ENCODE measurements at regions not wholly inside any gene's neighbourhood (a gene's known extent, or its start where the extent isn't known, plus 50 kb on each side); places are given as distances from the start of the nearest gene placed in this dataset.

- TF ChIP-seq, protein P1, sequence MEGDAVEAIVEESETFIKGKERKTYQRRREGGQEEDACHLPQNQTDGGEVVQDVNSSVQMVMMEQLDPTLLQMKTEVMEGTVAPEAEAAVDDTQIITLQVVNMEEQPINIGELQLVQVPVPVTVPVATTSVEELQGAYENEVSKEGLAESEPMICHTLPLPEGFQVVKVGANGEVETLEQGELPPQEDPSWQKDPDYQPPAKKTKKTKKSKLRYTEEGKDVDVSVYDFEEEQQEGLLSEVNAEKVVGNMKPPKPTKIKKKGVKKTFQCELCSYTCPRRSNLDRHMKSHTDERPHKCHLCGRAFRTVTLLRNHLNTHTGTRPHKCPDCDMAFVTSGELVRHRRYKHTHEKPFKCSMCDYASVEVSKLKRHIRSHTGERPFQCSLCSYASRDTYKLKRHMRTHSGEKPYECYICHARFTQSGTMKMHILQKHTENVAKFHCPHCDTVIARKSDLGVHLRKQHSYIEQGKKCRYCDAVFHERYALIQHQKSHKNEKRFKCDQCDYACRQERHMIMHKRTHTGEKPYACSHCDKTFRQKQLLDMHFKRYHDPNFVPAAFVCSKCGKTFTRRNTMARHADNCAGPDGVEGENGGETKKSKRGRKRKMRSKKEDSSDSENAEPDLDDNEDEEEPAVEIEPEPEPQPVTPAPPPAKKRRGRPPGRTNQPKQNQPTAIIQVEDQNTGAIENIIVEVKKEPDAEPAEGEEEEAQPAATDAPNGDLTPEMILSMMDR (IDR thresholded peaks at IDR 0.05): no peak
- TF ChIP-seq POLR2A (IDR thresholded peaks at IDR 0.05): no peak
- intact Hi-C loops (cut with DNase I; ENCODE audit: low total_unique reads): no loop called here
Measured at GRCh38 chr1:165036403-165036802, 320.1 kb downstream of the LMX1A start.

GRCh38 chr1:165034136-165034809 lies 322.2 kb downstream of the LMX1A start:
- WGBS, 2 donors: 50 to 63% methylated on average over 3 of the region's 3 CpGs
- intact Hi-C loops (cut with DNase I; ENCODE audit: low total_unique reads): no loop called here
- no peak for DNase-seq (ENCODE audit: low spot score in 2 of 2)

More at GRCh38 chr1:165036403-165036802, 320.1 kb downstream of the LMX1A start:
- WGBS, 2 donors: 73 to 79% methylated on average over 6 of the region's 6 CpGs
- no peak for DNase-seq (ENCODE audit: low spot score in 2 of 2)
- H3K4me3 ChIP-seq (ENCODE audit: low read depth, poor library complexity, severe bottlenecking): no peak overlapping the region

DNA sequence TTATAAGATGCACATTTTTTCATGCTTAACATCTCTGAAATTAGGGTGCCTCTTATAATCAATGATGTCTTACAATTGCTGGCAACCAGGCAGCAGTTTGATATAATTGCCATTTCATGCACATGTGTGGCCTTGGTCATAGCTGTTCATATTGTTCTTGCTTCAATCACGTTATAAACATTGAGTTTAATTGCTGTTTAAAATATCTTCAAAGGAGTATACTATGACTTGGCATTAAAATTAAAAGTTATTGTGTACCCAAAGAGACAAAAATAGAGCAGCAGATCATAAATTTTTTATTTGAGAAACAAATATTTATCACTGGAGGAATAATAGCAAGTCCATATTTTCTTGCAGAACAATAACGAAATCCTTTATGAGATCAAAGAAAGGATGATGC lies 325.5 kb downstream of the LMX1A start:
- WGBS, 2 donors: 57 to 62% methylated on average over 2 of the region's 2 CpGs
- no peak overlapping the region for H3K4me3 ChIP-seq (ENCODE audit: low read depth, poor library complexity, severe bottlenecking)
- TF ChIP-seq, protein P1 (IDR thresholded peaks at IDR 0.05): no peak
- no peak for TF ChIP-seq POLR2A (IDR thresholded peaks at IDR 0.05)
- no peak for DNase-seq (ENCODE audit: low spot score in 2 of 2)
- intact Hi-C loops (cut with DNase I; ENCODE audit: low total_unique reads): no loop called here

More at GRCh38 chr1:165034136-165034809, 322.2 kb downstream of the LMX1A start:
- TF ChIP-seq POLR2A (IDR thresholded peaks at IDR 0.05): no peak
- TF ChIP-seq, protein P1 (IDR thresholded peaks at IDR 0.05): no peak
- no peak overlapping the region for H3K4me3 ChIP-seq (ENCODE audit: low read depth, poor library complexity, severe bottlenecking)

DNA sequence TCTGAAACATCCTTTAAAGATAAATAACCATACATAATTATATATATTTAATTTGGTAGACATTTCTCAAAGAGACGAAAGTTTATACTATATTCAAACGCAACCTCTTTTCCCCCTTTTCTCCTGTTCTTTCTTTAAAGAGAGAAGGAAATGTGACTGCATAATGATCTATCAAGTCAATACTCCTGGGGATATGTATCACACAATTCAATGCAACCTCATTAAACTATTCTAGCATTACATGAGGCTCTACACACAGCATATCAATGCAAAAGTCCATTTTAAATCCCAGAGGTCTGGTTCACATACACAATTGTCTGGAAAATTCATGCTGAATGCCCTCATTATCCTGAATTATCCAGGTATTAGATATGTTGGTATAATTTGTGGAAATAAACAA lies 330.7 kb downstream of the LMX1A start:
- TF ChIP-seq, protein P1 (IDR thresholded peaks at IDR 0.05): no peak
- no peak for TF ChIP-seq POLR2A (IDR thresholded peaks at IDR 0.05)
- intact Hi-C loops (cut with DNase I; ENCODE audit: low total_unique reads): no loop called here
- no peak overlapping the region for H3K4me3 ChIP-seq (ENCODE audit: low read depth, poor library complexity, severe bottlenecking)
- WGBS, 2 donors: 91 to 92% methylated on average over 2 of the region's 2 CpGs
- no peak for DNase-seq (ENCODE audit: low spot score in 2 of 2)

DNA sequence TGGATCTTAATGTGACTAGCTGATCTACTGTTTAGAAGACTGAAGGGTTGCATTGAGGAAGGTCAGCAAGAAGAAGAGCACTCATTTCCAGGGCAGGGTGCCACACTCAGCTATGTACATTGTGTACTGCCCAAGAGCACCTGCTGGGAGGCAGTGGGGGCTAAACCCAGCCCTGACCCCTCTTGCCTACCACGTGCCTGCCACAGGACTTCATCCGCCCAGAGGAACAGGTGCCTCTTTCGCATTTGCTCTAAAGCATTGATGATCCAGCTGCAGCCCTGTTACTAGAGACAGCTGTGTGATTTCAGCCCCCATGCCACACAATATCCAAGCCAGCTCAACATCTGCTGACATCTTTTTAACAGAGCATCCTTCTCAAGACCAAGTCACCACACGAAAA lies 341.8 kb downstream of the LMX1A start:
- WGBS, 2 donors: 81 to 83% methylated on average over 4 of the region's 4 CpGs
- TF ChIP-seq POLR2A (IDR thresholded peaks at IDR 0.05): no peak
- TF ChIP-seq, protein P1 (IDR thresholded peaks at IDR 0.05): no peak
- no peak for DNase-seq (ENCODE audit: low spot score in 2 of 2)
- no peak overlapping the region for H3K4me3 ChIP-seq (ENCODE audit: low read depth, poor library complexity, severe bottlenecking)
- intact Hi-C loops (cut with DNase I; ENCODE audit: low total_unique reads): no loop called here

Measured in lower leg skin (tissue), 4 donors.